ENCODE measurements at regions not wholly inside any gene's neighbourhood (a gene's known extent, or its start where the extent isn't known, plus 50 kb on each side); places are given as distances from the start of the nearest gene placed in this dataset.

GRCh38 chr14:104238424-104239184 lies 100.2 kb downstream of the KIF26A start:
- Histone ChIP-seq H3K79me2 (replicated peaks; ENCODE audit: insufficient read depth) (no peaks in the 10 kb centered on the region), H3K9me2 (ENCODE audit: insufficient read depth) (0 out of 2 replicates have a peak, but pooled peaks cover 3% of the 10 kb centered on the region), H3F3A (replicated peaks; ENCODE audit: low read depth) (no peaks in the 10 kb centered on the region), H3K36me3 (ENCODE audit: insufficient read depth) (no peaks in the 10 kb centered on the region), H3K4me1 (ENCODE audit: insufficient read depth) (no peaks in the 10 kb centered on the region; the same call in 1 of the 2 replicates), H3K27ac (ENCODE audit: low read depth) (no peak overlapping the region), H3K27me3 (ENCODE audit: insufficient read depth) (no peaks in the 10 kb centered on the region), H2AFZ (no peak overlapping the region), H3K4me3 (no peak overlapping the region), H3K4me2 (no peak overlapping the region), H4K20me1 (replicated peaks; ENCODE audit: insufficient read depth) (no peaks in the 10 kb centered on the region)
- TF ChIP-seq EZH2phosphoT487 (IDR thresholded peaks at IDR 0.05; ENCODE audit: unreplicated experiment), result no peak
- no peak for TF ChIP-seq CREB1 (CRISPR knock-in tag; IDR thresholded peaks at IDR 0.05; ENCODE audit: low read depth)
- TF ChIP-seq CTCF (conservative IDR thresholded peaks at IDR 0.05; ENCODE audit: low read depth in 2 of 2), result no peak
- no peak for TF ChIP-seq STAT1 (IDR thresholded peaks at IDR 0.05; ENCODE audit: unreplicated experiment)
- TF ChIP-seq ZNF331 (CRISPR knock-in tag; IDR thresholded peaks at IDR 0.05; ENCODE audit: low read depth), result no peak
- no peak for TF ChIP-seq POLR2AphosphoS5 (IDR thresholded peaks at IDR 0.05; ENCODE audit: low read depth)
- TF ChIP-seq ZNF462 (CRISPR knock-in tag; IDR thresholded peaks at IDR 0.05), result no peak
- no peak for TF ChIP-seq ZNF114 (CRISPR knock-in tag; IDR thresholded peaks at IDR 0.05)
- Mint-ChIP-seq H3K9me3 (peaks cover 11% of the 10 kb centered on the region; the same call in 2 of the 3 replicates), H3K4me1 (peaks cover 8% of the 10 kb centered on the region), H3K36me3 (ENCODE audit: low read depth) (peaks cover 25% of the 10 kb centered on the region), H3K4me3 (no peak overlapping the region), H3K27ac (no peak overlapping the region), H3K27me3 (ENCODE audit: insufficient read depth, low read depth, poor library complexity) (peaks cover 10% of the 10 kb centered on the region)
- no peak for ATAC-seq
- no peak for DNase-seq (ENCODE audit: low spot score)

All from GM23338 (cell line).